ENCODE measurements at regions not wholly inside any gene's neighbourhood (a gene's known extent, or its start where the extent isn't known, plus 50 kb on each side); places are given as distances from the start of the nearest gene placed in this dataset.

- Histone ChIP-seq H3K27ac (no peak overlapping the region), H3K9ac (ENCODE audit: insufficient read length) (no peak overlapping the region), H3K4me3 (no peak overlapping the region), H3K9me3 (ENCODE audit: low read depth, low read length) (no peaks in the 10 kb centered on the region), H3K36me3 (ENCODE audit: insufficient read depth, low read length) (no peaks in the 10 kb centered on the region)
- DNase-seq (ENCODE audit: low read depth, low spot score) = no peak
- TF ChIP-seq FOXP2 (optimal IDR thresholded peaks at IDR 0.05; ENCODE audit: control extremely low read depth, extremely low read length, insufficient read depth) = no peak
- no peak for TF ChIP-seq POLR2AphosphoS5 (IDR thresholded peaks at IDR 0.05; ENCODE audit: borderline replicate concordance, low read depth, low read length)
- no peak for TF ChIP-seq EZH2 (IDR thresholded peaks at IDR 0.05)
Measured at GRCh38 chr11:11763796-11764422, 77.9 kb upstream of the USP47 start.

- TF ChIP-seq POLR2AphosphoS5 (IDR thresholded peaks at IDR 0.05; ENCODE audit: borderline replicate concordance, low read depth, low read length) (no peak), EZH2 (IDR thresholded peaks at IDR 0.05) (no peak), FOXP2 (optimal IDR thresholded peaks at IDR 0.05; ENCODE audit: control extremely low read depth, extremely low read length, insufficient read depth) (no peak)
- no peak overlapping the region for H3K4me3 ChIP-seq
- no peaks in the 10 kb centered on the region for H3K36me3 ChIP-seq (ENCODE audit: insufficient read depth, low read length)
- DNase-seq (ENCODE audit: low read depth, low spot score) = no peak
- H3K9ac ChIP-seq (ENCODE audit: insufficient read length) = no peak overlapping the region
- H3K27ac ChIP-seq = no peak overlapping the region
- no peaks in the 10 kb centered on the region for H3K9me3 ChIP-seq (ENCODE audit: low read depth, low read length)
Measured at GRCh38 chr11:11760838-11761237, 80.9 kb upstream of the USP47 start.

GRCh38 chr11:11758603-11759196 lies 83.1 kb upstream of the USP47 start:
- no peak for DNase-seq (ENCODE audit: low read depth, low spot score)
- Histone ChIP-seq H3K9ac (ENCODE audit: insufficient read length) (no peak overlapping the region), H3K9me3 (ENCODE audit: low read depth, low read length) (no peaks in the 10 kb centered on the region), H3K4me3 (no peak overlapping the region), H3K36me3 (ENCODE audit: insufficient read depth, low read length) (no peaks in the 10 kb centered on the region), H3K27ac (no peak overlapping the region)
- no peak for TF ChIP-seq FOXP2 (optimal IDR thresholded peaks at IDR 0.05; ENCODE audit: control extremely low read depth, extremely low read length, insufficient read depth)
- TF ChIP-seq EZH2 (IDR thresholded peaks at IDR 0.05) = no peak
- no peak for TF ChIP-seq POLR2AphosphoS5 (IDR thresholded peaks at IDR 0.05; ENCODE audit: borderline replicate concordance, low read depth, low read length)

- no peak for DNase-seq (ENCODE audit: low read depth, low spot score)
- no peaks in the 10 kb centered on the region for H3K36me3 ChIP-seq (ENCODE audit: insufficient read depth, low read length)
- H3K4me3 ChIP-seq = no peak overlapping the region
- no peaks in the 10 kb centered on the region for H3K9me3 ChIP-seq (ENCODE audit: low read depth, low read length)
- TF ChIP-seq POLR2AphosphoS5 (IDR thresholded peaks at IDR 0.05; ENCODE audit: borderline replicate concordance, low read depth, low read length) = no peak
- TF ChIP-seq FOXP2 (optimal IDR thresholded peaks at IDR 0.05; ENCODE audit: control extremely low read depth, extremely low read length, insufficient read depth) = no peak
- TF ChIP-seq EZH2 (IDR thresholded peaks at IDR 0.05) = no peak
- H3K27ac ChIP-seq = no peak overlapping the region
- no peak overlapping the region for H3K9ac ChIP-seq (ENCODE audit: insufficient read length)
Measured at GRCh38 chr11:11757909-11758308, 83.9 kb upstream of the USP47 start.

- Histone ChIP-seq H3K36me3 (ENCODE audit: insufficient read depth, low read length) (no peaks in the 10 kb centered on the region), H3K4me3 (no peak overlapping the region), H3K9me3 (ENCODE audit: low read depth, low read length) (no peaks in the 10 kb centered on the region), H3K27ac (no peak overlapping the region), H3K9ac (ENCODE audit: insufficient read length) (no peak overlapping the region)
- TF ChIP-seq EZH2 (IDR thresholded peaks at IDR 0.05) (no peak), FOXP2 (optimal IDR thresholded peaks at IDR 0.05; ENCODE audit: control extremely low read depth, extremely low read length, insufficient read depth) (no peak), POLR2AphosphoS5 (IDR thresholded peaks at IDR 0.05; ENCODE audit: borderline replicate concordance, low read depth, low read length) (no peak)
- no peak for DNase-seq (ENCODE audit: low read depth, low spot score)
Measured at GRCh38 chr11:11756718-11757117, 85.1 kb upstream of the USP47 start.

- TF ChIP-seq FOXP2 (optimal IDR thresholded peaks at IDR 0.05; ENCODE audit: control extremely low read depth, extremely low read length, insufficient read depth) = no peak
- TF ChIP-seq EZH2 (IDR thresholded peaks at IDR 0.05) = no peak
- TF ChIP-seq POLR2AphosphoS5 (IDR thresholded peaks at IDR 0.05; ENCODE audit: borderline replicate concordance, low read depth, low read length) = no peak
Measured at GRCh38 chr11:11755871-11756270, 85.9 kb upstream of the USP47 start.

GRCh38 chr11:11752679-11753078 lies 89.1 kb upstream of the USP47 start:
- TF ChIP-seq POLR2AphosphoS5 (IDR thresholded peaks at IDR 0.05; ENCODE audit: borderline replicate concordance, low read depth, low read length) = no peak
- TF ChIP-seq EZH2 (IDR thresholded peaks at IDR 0.05) = no peak
- TF ChIP-seq FOXP2 (optimal IDR thresholded peaks at IDR 0.05; ENCODE audit: control extremely low read depth, extremely low read length, insufficient read depth) = no peak
- Histone ChIP-seq H3K27ac (no peak overlapping the region), H3K36me3 (ENCODE audit: insufficient read depth, low read length) (no peaks in the 10 kb centered on the region)

More at GRCh38 chr11:11755871-11756270, 85.9 kb upstream of the USP47 start:
- Histone ChIP-seq H3K9ac (ENCODE audit: insufficient read length) (no peak overlapping the region), H3K27ac (no peak overlapping the region), H3K9me3 (ENCODE audit: low read depth, low read length) (no peaks in the 10 kb centered on the region), H3K36me3 (ENCODE audit: insufficient read depth, low read length) (no peaks in the 10 kb centered on the region), H3K4me3 (no peak overlapping the region)
- no peak for DNase-seq (ENCODE audit: low read depth, low spot score)

GRCh38 chr11:11750017-11750878 lies 91.5 kb upstream of the USP47 start:
- H3K9ac ChIP-seq (ENCODE audit: insufficient read length) = no peak overlapping the region
- no peak overlapping the region for H3K4me3 ChIP-seq
- no peak overlapping the region for H3K27ac ChIP-seq
- TF ChIP-seq EZH2 (IDR thresholded peaks at IDR 0.05) (no peak), FOXP2 (optimal IDR thresholded peaks at IDR 0.05; ENCODE audit: control extremely low read depth, extremely low read length, insufficient read depth) (no peak), POLR2AphosphoS5 (IDR thresholded peaks at IDR 0.05; ENCODE audit: borderline replicate concordance, low read depth, low read length) (no peak)
- no peaks in the 10 kb centered on the region for H3K9me3 ChIP-seq (ENCODE audit: low read depth, low read length)
- no peaks in the 10 kb centered on the region for H3K36me3 ChIP-seq (ENCODE audit: insufficient read depth, low read length)
- DNase-seq (ENCODE audit: low read depth, low spot score) = no peak

More at GRCh38 chr11:11752679-11753078, 89.1 kb upstream of the USP47 start:
- Histone ChIP-seq H3K9me3 (ENCODE audit: low read depth, low read length) (no peaks in the 10 kb centered on the region), H3K9ac (ENCODE audit: insufficient read length) (no peak overlapping the region), H3K4me3 (no peak overlapping the region)
- no peak for DNase-seq (ENCODE audit: low read depth, low spot score)

All from SK-N-MC (cell line).